Stimulated activated CD4-positive, alpha-beta T cell treated with anti-CD3 and anti-CD28 coated beads, Interleukin-12 subunit alpha, Interleukin-12 subunit beta, amount 100 ng/mL, for 24 hours (primary cell): ENCODE measurements at regions not wholly inside any gene's neighbourhood (a gene's known extent, or its start where the extent isn't known, plus 50 kb on each side); places are given as distances from the start of the nearest gene placed in this dataset.
"Not testable (repeated sequence)": the region's sequence is repeated elsewhere in the genome, so short reads cannot be mapped to it uniquely, and the experiment has no call there.

ENCODE experiments used
- DNase-seq, 2 experiments: peaks; one replicate each; pipeline ENCODE4 v3.0.0-alpha.2; 2020; ENCODE audit warnings: low read depth in 2 of 2

- no peak for DNase-seq
Measured at GRCh38 chr3:94336046-94336753, 273.3 kb downstream of the NSUN3 start.

GRCh38 chr3:94345101-94345500 lies 282.2 kb downstream of the NSUN3 start:
- DNase-seq = no peak

GRCh38 chr3:94349310-94349878 lies 286.5 kb downstream of the NSUN3 start:
- DNase-seq = no peak

- no peak for DNase-seq
Measured at GRCh38 chr3:94356581-94356980, 293.7 kb downstream of the NSUN3 start.

DNA sequence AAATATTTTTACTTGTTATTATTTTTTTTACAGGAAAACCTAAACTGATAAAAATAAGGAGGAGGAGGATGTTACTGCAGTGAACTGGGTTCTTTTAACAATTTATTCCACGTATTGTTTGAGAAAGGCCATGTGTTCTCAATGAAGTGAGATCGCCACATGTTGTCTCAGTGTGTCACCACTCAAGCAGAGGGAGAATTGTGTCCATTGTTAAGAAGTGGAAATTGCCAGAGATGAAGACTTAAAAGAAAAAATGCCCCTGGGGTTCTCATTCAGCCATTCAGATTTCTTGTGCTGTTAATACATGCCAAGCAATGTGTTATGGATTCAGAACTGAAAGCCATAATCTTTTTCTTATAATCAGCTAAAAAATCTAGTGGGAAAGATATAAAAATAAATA lies 297.1 kb downstream of the NSUN3 start:
- DNase-seq = no peak

- no peak for DNase-seq
Measured at GRCh38 chr3:94360987-94361386, 298.1 kb downstream of the NSUN3 start.

GRCh38 chr3:94362393-94362792 lies 299.5 kb downstream of the NSUN3 start:
- DNase-seq = no peak

- DNase-seq = no peak
Measured at GRCh38 chr3:94365006-94365405, 302.1 kb downstream of the NSUN3 start.

DNA sequence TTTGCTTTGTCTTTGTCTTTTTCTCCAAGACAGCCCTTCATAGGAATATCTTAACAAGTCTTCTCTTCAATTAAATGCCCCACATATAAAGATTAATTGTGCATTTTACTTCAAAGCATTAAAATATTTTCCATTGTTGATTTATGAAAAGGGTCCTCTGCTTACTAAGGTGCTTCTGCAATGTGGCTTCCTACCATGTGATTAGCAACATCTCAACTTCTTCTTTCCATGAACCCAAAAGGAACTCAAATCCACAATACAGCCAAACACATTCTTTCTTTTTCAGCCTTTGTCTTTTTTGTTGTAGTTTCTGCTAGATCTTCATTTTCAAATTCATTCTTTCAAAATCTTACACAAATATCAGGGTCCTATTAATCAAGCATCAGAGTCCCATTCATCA lies 309.2 kb downstream of the NSUN3 start:
- no peak for DNase-seq

DNA sequence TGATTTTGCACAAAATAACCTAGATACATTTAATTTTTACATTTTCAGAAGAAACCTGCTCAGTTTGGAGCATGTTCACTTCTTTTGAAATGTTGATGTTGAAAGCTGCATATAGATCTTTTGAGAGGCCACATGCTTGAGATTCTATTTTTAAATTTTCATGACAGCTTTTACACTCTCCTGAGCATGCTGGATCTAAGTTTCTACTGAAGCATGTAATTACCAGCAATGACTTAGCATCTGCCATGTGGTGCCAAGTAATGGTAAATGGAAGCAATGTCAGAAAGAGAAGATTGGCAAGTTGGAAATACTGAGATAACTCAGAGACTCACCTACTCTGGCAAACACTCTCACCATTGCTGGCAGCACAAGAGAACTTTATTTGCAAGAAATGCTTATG lies 310.6 kb downstream of the NSUN3 start:
- no peak for DNase-seq

- no peak for DNase-seq
Measured at GRCh38 chr3:94374439-94375161, 311.7 kb downstream of the NSUN3 start.

GRCh38 chr3:94377123-94377696 lies 314.3 kb downstream of the NSUN3 start:
- not testable (repeated sequence) for DNase-seq

DNA sequence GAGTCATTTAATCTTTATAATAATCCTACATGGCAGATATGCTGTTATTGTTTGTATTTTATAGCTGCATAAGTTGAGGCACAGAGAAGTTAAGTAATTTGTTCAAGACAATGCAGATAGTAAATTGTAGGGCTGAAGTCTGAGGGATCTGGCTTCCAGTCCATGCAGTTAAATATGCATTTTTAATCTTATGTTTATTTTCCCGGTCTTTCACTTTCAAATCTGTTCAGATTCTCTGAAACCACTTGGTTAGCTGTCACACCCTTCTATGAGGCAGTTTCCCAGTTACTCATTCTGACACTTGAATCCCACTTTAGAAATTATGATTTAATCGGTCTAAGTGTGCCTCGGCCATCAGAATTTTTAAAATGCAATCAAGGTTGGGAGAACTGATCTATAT lies 315.0 kb downstream of the NSUN3 start:
- not testable (repeated sequence) for DNase-seq

- no peak for DNase-seq
Measured at GRCh38 chr3:94378322-94378721, 315.5 kb downstream of the NSUN3 start.

GRCh38 chr3:94379264-94379663 lies 316.4 kb downstream of the NSUN3 start:
- DNase-seq = no peak

DNA sequence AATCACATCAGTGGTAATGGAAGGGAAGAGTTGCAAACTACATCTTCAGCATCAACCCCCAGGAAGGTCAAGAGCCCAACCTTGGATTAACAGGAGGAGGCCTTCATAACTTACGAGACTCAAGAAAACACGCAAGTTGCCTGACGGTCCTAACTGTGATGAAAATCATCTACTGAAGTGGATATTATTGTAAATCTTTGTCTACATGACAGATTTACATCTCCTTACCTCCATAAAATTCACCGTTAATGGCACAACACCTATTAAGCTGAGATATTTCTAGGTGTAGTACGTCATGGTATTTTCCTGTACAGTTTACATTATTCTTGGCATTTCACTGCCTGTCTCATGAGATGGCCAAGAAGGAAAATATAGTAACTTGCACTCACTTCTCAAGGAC lies 332.0 kb downstream of the NSUN3 start:
- DNase-seq = no peak

DNA sequence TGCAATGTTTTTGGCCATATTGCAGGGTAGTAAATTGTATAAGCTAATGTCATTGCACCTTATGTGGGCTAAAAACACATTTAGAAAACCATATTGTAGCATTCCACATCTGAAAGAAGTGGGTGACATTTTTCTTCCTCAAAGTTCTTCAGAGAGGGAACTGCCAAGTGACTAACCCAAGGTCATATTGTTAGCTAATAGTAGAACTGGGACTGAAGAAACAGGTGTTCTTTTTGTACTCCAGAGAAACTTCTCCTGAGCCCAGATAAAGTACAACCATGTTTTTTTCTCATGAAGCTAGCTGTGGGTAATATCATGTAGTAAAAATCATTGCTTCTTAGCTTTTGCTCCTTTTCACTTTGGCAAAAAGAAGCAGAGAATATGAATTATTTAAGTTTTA lies 333.0 kb downstream of the NSUN3 start:
- DNase-seq = no peak

GRCh38 chr3:94398036-94398435 lies 335.2 kb downstream of the NSUN3 start:
- DNase-seq = no peak

DNA sequence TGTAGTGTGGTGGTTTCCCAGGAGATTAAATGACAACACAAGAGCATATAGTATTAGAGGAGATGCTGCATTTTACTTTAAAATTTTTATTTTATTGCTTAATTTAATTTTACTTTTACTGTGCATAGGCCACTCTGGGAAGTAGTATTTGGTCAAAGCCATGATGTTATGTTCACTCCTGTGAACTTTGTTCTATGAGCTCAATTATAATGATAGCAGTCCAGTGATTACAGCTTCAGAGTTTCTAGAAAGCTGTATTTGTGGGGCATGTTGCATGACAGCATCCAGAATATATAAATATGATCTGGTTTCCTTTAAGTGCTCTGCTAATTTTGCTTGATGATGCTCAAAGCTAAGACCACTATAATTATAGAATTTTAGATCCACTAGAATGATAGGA lies 338.6 kb downstream of the NSUN3 start:
- DNase-seq = no peak

DNA sequence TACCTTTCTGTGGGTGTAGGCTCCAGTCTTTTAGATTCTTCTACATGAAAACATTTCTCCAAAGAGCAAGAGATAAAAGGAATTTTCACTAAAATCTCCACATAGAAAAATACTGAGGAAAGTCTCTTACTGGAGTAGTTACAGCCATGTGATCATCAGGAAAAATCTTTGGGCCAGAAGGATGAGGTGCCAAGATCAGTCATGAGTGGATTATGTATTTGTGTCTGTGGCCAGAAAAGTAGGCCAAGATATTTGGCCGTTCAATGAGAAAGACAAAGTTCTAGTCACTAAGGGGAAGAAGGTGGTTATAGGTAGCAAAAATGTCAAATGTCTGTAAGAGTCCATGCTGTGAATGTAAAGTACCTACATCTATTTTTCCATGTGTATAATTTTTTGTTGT lies 339.3 kb downstream of the NSUN3 start:
- DNase-seq = no peak

- no peak for DNase-seq
Measured at GRCh38 chr3:94405258-94406035, 342.6 kb downstream of the NSUN3 start.

GRCh38 chr3:94406595-94406994 lies 343.7 kb downstream of the NSUN3 start:
- DNase-seq = no peak
